Stimulated activated CD4-positive, alpha-beta T cell treated with anti-CD3 and anti-CD28 coated beads, Interleukin-4, amount 100 ng/mL, for 48 hours (primary cell): ENCODE measurements at regions not wholly inside any gene's neighbourhood (a gene's known extent, or its start where the extent isn't known, plus 50 kb on each side); places are given as distances from the start of the nearest gene placed in this dataset.
"Not testable (repeated sequence)": the region's sequence is repeated elsewhere in the genome, so short reads cannot be mapped to it uniquely, and the experiment has no call there.

Experiments
- DNase-seq, 2 donors: peaks; one replicate each; pipeline ENCODE4 v3.0.0-alpha.2; 2020; ENCODE audit warnings: low read depth in 2 of 2

DNA sequence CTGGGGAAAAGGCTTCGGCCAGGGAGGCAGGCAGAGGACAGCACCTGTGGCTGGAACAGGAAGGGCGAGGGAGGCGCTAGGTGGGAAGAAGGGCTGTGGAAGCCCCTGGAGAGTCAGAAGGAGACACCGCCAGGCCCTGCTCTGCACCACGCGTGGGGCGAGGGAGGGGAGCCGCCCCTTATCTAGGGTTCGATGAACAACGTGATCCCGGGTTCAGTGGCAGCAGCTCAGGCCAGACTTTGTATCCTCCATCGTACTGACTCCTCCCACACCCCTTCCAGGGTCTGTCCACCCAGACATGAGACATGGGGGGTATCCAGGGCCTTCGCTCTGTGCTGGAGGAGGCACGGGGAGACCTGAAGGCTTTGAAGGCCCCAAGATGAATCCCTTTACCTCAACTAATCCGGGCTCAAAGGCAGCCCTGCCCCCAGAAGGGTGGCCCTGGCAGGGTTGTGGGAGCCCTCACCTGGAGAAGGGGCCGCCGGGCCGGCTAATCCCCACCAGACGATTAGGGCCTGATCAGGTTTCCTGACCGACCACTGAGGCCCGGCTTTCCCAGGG, 110.8 kb downstream of the PDGFA start:
- DNase-seq: no peak

DNA sequence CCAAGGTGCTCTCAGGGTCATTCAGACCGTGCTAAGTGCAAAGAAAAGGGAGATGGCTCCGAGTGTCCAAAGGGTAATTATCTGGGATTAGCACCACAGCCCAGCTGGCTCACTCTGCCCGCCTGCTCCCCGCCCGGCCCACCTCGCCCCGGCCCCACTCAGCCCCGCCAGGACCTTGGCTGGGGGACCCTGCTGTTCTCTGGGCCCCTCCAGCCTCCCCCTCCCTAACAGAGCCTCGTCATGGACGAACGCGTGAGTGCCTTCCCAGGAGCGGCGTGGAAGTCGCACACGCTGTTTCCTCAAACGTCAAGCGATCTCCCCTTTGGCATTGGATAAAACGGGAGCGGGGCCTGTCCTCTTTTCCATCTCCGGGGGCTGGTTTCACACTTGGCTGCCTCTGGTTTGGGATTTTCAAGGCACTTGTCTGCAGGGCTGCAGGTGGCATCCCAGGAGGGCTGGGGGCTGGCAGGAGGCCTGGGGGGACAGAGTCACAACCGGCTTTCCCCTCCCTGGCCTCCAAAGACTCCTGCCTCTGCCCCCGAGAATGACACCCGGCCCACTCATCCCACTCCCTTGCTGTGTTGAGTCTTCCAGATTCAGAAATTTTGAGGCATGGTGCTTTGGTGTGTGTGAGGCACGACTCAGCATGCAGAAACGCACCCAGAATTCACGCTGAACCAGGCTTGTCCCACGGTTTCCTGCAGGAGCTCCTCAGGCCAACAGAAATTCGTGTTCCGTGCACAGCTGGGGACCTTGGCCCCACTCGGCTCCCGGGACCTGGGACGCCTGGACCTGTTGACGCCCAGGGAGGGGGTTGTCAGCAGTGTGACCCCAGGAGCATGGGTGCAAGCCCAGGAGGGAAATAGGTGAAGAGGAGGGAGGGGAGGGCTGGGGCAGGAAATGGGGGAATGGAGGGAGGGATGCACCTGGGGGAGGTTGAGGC, 110.0 kb downstream of the PDGFA start:
- DNase-seq: no peak

DNA sequence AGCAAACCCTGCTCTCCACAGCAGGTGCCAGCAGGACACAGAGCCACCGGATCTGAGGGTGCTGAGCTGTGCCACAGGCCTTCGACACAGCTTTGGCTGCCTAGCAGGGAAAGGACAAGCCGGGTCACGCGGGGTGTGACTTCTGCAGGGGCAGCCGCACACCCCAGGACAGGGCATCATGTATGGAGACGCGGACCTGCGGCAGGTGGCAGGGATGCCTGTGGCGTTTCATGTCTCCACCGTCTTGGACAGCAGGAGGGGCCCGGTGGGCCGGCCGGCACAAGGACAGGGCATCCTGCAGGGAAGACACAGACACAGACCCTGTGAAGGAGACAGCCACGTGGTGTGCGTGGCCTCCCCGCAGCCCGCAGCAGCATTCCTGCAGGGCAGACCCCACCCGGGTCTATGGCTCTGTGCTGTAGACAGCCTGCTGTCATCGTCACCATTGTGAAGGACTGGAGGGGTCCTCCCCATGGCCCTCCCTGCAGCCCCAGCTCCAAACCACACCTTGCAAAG, 109.2 kb downstream of the PDGFA start:
- DNase-seq: no peak

GRCh38 chr7:411116-411515, 108.5 kb downstream of the PDGFA start:
- DNase-seq: not testable (repeated sequence)

DNA sequence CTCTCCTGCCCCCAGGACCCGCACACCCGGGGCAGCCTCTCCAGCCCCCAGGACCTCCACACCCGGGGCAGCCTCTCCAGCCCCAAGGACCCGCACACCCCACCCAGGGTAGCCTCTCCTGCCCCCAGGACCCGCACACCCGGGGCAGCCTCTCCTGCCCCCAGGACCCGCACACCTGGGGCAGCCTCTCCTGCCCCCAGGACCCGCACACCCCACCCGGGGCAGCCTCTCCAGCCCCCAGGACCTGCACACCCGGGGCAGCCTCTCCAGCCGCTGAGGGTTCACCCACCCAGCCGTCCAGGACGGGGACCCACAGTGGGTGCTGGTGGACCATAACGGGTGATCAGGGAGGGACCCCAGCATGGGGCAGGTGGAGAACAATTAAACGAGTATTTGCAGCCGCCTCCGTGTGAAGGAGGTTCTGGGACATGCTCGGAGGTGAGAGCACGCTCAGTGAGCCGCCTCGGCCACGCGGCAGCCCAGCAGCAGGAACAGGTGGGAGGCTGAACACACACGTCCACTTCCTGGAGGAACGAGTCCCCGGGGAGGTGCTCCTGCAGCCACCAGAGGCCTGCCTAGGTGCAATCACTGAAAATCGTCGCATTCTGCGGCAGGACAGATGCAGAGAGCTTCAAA, 107.9 kb downstream of the PDGFA start:
- DNase-seq: no peak

- no peak for DNase-seq
These were observed 107.3 kb downstream of the PDGFA start for GRCh38 chr7:412313-412710.

DNA sequence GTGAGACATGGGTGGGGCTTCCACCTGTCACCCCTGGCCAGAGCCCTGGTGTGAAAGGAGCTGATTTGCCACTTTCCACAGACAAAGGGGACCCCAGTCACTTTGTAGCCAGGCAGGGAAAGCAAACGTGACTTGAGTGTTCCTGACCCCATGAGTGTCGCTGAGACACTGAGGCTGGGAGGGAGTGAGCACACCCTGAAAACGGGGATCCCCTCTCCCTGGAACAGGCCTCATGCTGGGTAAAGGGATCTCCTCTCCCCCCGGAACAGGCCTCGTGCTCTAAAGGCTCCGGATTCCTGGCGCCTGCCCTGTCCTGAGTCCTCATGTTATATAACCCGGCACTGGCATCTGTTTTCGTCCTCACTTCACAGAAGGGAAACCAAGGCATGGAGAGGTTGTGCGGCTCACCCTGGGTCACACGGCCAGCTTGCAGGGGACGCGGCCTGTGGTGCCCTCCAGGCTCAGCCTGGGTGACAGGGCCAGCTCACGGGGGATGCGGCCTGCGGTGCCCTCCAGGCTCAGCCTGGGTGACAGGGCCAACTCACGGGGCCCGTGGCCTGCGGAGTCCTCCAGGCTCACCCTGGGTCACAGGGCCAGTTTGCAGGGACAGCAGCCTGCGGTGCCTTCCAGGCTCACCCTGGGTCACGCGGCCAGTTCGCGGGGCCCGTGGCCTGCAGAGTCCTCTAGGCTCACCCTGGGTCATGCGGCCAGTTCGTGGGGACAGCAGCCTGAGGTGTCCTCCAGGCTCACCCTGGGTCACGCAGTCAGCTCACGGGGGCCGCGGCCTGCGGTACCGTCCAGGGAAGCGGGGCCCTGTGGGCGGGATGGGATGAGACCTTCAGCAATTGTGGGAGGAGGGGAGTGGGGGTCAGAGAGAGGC, 104.7 kb downstream of the PDGFA start:
- no peak for DNase-seq

DNA sequence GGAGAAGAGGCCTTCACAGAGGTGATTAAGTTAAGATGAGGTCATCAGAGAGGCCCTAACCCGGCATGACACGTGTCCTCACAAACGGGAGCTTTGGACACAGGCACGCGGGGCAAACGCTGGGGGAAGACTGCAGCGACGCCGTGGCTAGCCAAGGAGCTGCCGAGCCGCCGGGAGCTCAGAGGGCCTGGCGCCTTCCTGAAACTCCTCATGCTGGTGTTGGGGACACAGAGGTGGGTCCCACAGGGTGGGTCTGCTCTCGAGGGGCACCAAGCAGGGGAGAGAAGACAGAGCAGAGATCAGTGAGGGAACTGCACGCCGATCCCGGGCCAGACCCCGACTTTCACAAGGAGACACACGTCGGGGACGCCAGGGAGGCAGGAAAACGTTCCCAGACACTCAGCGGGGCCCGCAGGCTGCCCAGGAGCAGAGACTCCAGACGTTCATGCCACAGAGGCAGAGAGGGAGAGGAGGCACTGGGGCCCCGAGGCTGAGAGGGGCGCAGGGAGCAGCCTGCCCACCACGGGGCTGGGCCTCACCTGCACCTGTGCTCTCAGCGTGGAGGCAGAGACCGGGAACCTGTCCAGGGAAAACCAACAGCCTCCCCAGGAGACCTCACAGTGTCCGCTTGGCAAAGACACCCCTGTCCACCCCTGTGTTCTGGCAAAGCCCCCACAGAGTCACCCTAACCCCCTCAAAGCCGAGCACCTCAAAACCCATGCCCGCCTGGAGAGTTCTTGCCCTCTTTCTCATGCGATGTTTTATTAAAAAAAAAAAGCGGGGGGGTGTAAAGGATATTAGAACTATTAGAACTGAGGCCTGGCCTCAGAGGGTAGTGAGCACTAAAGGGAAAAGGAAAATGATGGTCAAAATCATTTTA, 103.8 kb downstream of the PDGFA start:
- DNase-seq: no peak

GRCh38 chr7:416761-417624, 102.7 kb downstream of the PDGFA start:
- DNase-seq: no peak

GRCh38 chr7:417625-417889, 102.1 kb downstream of the PDGFA start:
- no peak for DNase-seq

GRCh38 chr7:417973-418601, 101.6 kb downstream of the PDGFA start:
- DNase-seq: no peak

- DNase-seq: no peak
These were observed 100.9 kb downstream of the PDGFA start for GRCh38 chr7:418636-419280.

DNA sequence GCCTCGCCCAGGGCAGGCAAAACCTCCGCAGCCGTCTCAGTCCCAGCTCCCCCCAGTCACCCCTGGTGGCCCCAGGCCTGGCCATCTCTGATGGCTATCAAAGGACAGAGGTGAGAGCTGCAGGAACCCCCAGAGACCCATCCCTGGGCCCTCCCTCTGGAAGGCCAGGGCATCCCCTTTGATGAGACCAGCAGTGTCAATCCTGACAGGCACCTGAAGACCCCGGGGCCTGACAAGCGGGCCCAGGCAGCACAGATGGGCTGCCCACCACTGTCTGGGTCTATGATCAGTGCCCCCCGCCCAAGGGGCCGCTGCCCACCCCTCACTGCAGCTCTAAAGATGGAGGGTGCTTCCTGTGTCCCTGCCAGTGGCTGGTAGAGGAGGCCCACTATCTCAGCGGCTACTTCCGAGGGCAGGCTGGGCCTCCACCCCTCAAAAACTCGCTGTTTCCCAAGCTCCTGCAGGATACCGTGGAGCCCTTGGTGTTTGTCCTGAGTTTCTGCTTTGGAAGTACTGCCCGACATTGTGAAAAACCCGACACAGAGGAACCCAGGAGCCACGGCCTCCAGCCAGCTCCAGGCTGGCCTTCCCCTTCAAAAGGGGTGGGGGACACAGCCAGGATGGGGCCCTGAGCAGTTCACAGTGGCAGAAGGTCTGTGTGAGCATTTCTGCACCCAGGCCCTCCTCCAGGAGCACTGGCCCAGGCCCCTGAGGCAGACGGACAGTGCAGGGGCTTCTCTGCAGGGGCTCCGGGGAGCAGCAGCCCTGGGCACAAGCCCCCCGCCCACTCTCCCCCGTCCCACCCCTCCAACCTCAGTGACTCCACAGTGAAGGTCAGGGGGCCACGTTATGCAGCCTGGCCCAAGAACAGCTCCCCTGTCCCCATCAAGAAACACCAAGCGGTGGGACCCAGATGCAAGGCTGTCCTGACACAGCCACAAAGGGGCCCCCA, 99.2 kb downstream of the PDGFA start:
- no peak for DNase-seq

DNA sequence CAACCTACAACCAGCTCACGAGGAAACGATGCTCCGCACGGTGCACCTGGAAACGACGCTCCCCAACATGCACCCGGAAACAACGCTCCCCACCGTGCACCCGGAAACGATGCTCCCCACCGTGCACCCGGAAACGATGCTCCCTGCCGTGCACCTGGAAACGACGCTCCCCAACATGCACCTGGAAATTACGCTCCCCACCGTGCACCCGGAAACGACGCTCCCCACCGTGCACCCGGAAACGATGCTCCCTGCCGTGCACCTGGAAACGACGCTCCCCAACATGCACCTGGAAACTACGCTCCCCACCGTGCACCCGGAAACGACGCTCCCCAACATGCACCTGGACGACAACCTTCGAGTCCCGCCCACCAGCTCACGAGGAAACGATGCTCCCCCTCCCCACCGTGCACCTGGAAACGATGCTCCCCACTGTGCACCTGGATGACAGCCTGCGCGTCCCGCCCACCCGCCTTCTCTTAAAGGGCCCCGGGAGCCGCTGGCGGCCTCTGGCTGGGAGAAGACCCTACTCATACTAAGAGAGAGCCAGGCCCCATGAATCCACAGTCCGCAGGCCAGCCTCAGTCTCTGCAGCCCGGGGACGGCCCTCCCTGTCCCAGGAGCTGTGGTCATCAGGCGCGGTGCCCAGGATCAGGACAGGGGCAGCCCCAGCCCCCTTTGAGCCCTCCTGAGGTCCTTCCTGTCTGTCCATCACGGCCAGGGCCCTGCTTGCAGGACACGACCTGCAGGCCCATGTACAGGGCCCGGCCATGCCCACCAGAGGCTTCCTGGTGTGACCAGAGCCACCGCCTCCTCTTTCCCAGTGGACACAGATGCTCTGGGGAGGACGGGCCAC, 98.3 kb downstream of the PDGFA start:
- DNase-seq: no peak

DNA sequence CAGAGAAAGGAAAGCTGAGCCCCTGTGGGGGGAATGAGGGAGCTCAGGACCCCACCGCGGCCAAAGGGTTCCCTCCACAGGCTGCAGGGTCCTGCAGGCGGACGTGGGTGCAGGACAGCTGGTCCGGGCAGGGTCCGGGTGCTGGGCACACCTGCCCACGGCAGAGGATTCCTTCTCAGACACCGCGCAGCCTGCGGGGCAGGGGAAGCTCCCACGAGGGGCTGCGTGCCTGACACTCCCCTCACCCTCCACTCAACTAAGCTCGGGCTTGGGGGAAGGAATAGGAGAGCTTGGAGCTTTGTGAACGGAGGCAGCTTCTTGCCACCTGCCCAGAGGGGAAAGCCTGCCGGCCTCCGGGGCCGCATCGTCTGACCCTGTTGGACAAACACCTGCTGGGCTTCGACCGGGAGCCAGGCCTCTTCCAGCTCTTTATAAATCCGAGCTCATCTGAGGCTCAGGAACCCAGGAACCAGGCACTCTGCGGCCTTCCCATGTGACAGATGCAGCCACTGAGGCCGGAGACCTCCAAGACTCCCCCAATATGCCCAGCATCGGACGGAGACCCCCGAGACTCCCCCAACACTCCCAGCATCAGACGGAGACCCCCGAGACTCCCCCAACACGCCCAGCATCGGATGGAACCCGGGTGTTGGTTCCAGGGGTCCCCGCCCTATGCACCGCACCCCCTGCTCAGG, 97.3 kb downstream of the PDGFA start:
- DNase-seq: no peak

DNA sequence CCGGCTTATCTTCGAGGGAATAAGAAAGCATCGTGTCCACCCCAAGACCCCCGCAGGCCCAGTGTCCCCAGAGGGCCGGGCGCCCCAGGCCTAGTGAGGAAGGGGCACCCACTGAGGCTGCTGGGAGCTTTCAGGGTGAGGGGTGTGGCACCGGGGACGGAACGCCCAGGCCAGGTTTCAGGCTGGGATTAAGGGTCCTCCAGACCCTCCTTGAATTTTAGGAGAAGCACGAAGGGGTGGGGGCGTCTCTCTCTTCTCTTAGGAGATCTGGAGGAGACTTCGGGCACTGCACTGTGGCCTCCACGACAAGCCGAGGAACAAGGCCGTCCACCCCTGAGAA, 96.8 kb downstream of the PDGFA start:
- no peak for DNase-seq
